ENCODE measurements at regions not wholly inside any gene's neighbourhood (a gene's known extent, or its start where the extent isn't known, plus 50 kb on each side); places are given as distances from the start of the nearest gene placed in this dataset.

GRCh38 chr20:20946122-20946759 is 159.9 kb downstream of the LINC00237 start:
- Histone ChIP-seq H3K9ac (ENCODE audit: low read length) (no peak overlapping the region), H3K27ac (ENCODE audit: low read length) (no peak overlapping the region), H3K36me3 (ENCODE audit: insufficient read depth, low read length) (no peaks in the 10 kb centered on the region), H2AFZ (ENCODE audit: low read depth, low read length) (no peak overlapping the region), H3K9me2 (ENCODE audit: insufficient read depth, low read length) (no peaks in the 10 kb centered on the region), H3K4me2 (ENCODE audit: low read length) (no peak overlapping the region), H4K20me1 (ENCODE audit: insufficient read depth) (no peaks in the 10 kb centered on the region), H3K9me3 (ENCODE audit: low read length) (no peaks in the 10 kb centered on the region), H3K4me3 (ENCODE audit: low read length) (no peak overlapping the region), H3K79me2 (replicated peaks; ENCODE audit: insufficient read depth, low read length) (no peaks in the 10 kb centered on the region), H3F3A (ENCODE audit: insufficient read depth, low read length, poor library complexity, severe bottlenecking) (no peaks in the 10 kb centered on the region), H3K27me3 (ENCODE audit: insufficient read depth, low read depth, low read length) (no peaks in the 10 kb centered on the region)
- no peak for TF ChIP-seq EZH2 (IDR thresholded peaks at IDR 0.05; ENCODE audit: borderline replicate concordance, insufficient read depth, low read length, poor library complexity, severe bottlenecking)
- TF ChIP-seq RAD21 (conservative IDR thresholded peaks at IDR 0.05): no peak
- TF ChIP-seq SMC3 (conservative IDR thresholded peaks at IDR 0.05; ENCODE audit: poor library complexity): no peak
- TF ChIP-seq REST (IDR thresholded peaks at IDR 0.05; ENCODE audit: borderline replicate concordance): no peak
- TF ChIP-seq POLR2AphosphoS5 (IDR thresholded peaks at IDR 0.05): no peak
- no peak for TF ChIP-seq CTCF (IDR thresholded peaks at IDR 0.05; ENCODE audit: poor library complexity, severe bottlenecking)
- TF ChIP-seq MXI1 (conservative IDR thresholded peaks at IDR 0.05; ENCODE audit: poor library complexity, severe bottlenecking): no peak

- Histone ChIP-seq H3F3A (ENCODE audit: insufficient read depth, low read length, poor library complexity, severe bottlenecking) (no peaks in the 10 kb centered on the region), H2AFZ (ENCODE audit: low read depth, low read length) (no peak overlapping the region), H3K27ac (ENCODE audit: low read length) (no peak overlapping the region), H3K79me2 (replicated peaks; ENCODE audit: insufficient read depth, low read length) (no peaks in the 10 kb centered on the region), H3K27me3 (ENCODE audit: insufficient read depth, low read depth, low read length) (no peaks in the 10 kb centered on the region), H3K36me3 (ENCODE audit: insufficient read depth, low read length) (no peaks in the 10 kb centered on the region), H3K4me2 (ENCODE audit: low read length) (no peak overlapping the region), H3K9me2 (ENCODE audit: insufficient read depth, low read length) (no peaks in the 10 kb centered on the region), H4K20me1 (ENCODE audit: insufficient read depth) (no peaks in the 10 kb centered on the region), H3K9me3 (ENCODE audit: low read length) (no peaks in the 10 kb centered on the region), H3K4me3 (ENCODE audit: low read length) (no peak overlapping the region), H3K9ac (ENCODE audit: low read length) (no peak overlapping the region)
- TF ChIP-seq RAD21 (conservative IDR thresholded peaks at IDR 0.05): no peak
- TF ChIP-seq REST (IDR thresholded peaks at IDR 0.05; ENCODE audit: borderline replicate concordance): no peak
- no peak for TF ChIP-seq CTCF (IDR thresholded peaks at IDR 0.05; ENCODE audit: poor library complexity, severe bottlenecking)
- TF ChIP-seq TAF1 (IDR thresholded peaks at IDR 0.05; ENCODE audit: low read depth): no peak
- no peak for TF ChIP-seq SMC3 (conservative IDR thresholded peaks at IDR 0.05; ENCODE audit: poor library complexity)
- TF ChIP-seq MXI1 (conservative IDR thresholded peaks at IDR 0.05; ENCODE audit: poor library complexity, severe bottlenecking): no peak
- TF ChIP-seq EZH2 (IDR thresholded peaks at IDR 0.05; ENCODE audit: borderline replicate concordance, insufficient read depth, low read length, poor library complexity, severe bottlenecking): no peak
- no peak for TF ChIP-seq POLR2AphosphoS5 (IDR thresholded peaks at IDR 0.05)
- TF ChIP-seq EP300 (conservative IDR thresholded peaks at IDR 0.05; ENCODE audit: poor library complexity, severe bottlenecking): no peak
Observed at GRCh38 chr20:20941468-20941889, 164.7 kb downstream of the LINC00237 start.
